Gastrocnemius medialis (tissue), 4 donors: ENCODE measurements at regions not wholly inside any gene's neighbourhood (a gene's known extent, or its start where the extent isn't known, plus 50 kb on each side); places are given as distances from the start of the nearest gene placed in this dataset.
A peak's percentile ranks its signal among the peaks of the same experiment; 100 is the strongest.

Source experiments
- ATAC-seq, 2 donors: fragments of 150-250 bp; one replicate each; pipeline ENCODE4 v1.9.1; 2016
- DNase-seq, 2 donors: peaks; one replicate each; pipeline ENCODE4 v3.0.0-alpha.2; 2019
- H3K27ac ChIP-seq, 4 donors: fragments of 200-600 bp; sonication (generic); 1 replicate in 1 of 4; 2 replicates in 3 of 4; pipeline ENCODE4 v1.5.1; 2016 to 2018; ENCODE audit warnings: mild to moderate bottlenecking in 2 of 4, moderate library complexity in 1 of 4
- H3K27me3 ChIP-seq, 3 donors: fragments of 200-600 bp; sonication (generic) in 2 of 3; 1 replicate in 1 of 3; 2 replicates in 2 of 3; pipeline versions ENCODE4 v1.5.1 to v1.6.0; 2016 to 2019; ENCODE audit warnings: mild to moderate bottlenecking in 1 of 3, moderate library complexity in 1 of 3
- H3K36me3 ChIP-seq, 2 donors: fragments of 200-600 bp; sonication (generic) in 1 of 2; one replicate each; pipeline ENCODE4 v1.5.1; 2017 to 2018
- H3K4me1 ChIP-seq, 2 donors: fragments of 200-600 bp; sonication (generic) in 1 of 2; one replicate each; pipeline ENCODE4 v1.5.1; 2016 to 2017; ENCODE audit warnings: mild to moderate bottlenecking in 2 of 2
- H3K4me3 ChIP-seq, 4 donors: fragments of 200-600 bp; sonication (generic) in 3 of 4; 1 replicate in 1 of 4; 2 replicates in 3 of 4; pipeline ENCODE4 v1.5.1; 2016 to 2019; ENCODE audit warnings: mild to moderate bottlenecking in 2 of 4
- H3K9me3 ChIP-seq, 3 donors: fragments of 200-600 bp; sonication (generic) in 2 of 3; 1 replicate in 1 of 3; 2 replicates in 2 of 3; pipeline ENCODE4 v1.5.1; 2016 to 2019
- CTCF ChIP-seq, 5 experiments: fragments of 450-650 bp in 3 of 5; fragments of 200-600 bp in 2 of 5; sonication (generic) in 2 of 5; IDR thresholded peaks in 4 of 5; conservative IDR thresholded peaks in 1 of 5; 1 replicate in 4 of 5; 2 replicates in 1 of 5; pipeline ENCODE4 v1.5.1; 2016 to 2019; ENCODE audit warnings: antibody characterized with exemption in 5 of 5, mild to moderate bottlenecking in 3 of 5, moderate library complexity in 3 of 5
- POLR2A ChIP-seq, 2 donors: fragments of 450-650 bp; IDR thresholded peaks; one replicate each; pipeline ENCODE4 v1.6.1; 2017; ENCODE audit warnings: antibody characterized with exemption in 2 of 2, mild to moderate bottlenecking in 2 of 2, moderate library complexity in 2 of 2
- in situ Hi-C, 4 donors: fragments of 200-750 bp; cut with MboI; loops; one replicate each; pipeline versions ENCODE4 v1.15.0 to v1.8.0; 2017; ENCODE audit warnings: low sequenced_read_pairs in 4 of 4
- intact Hi-C: fragments of 100-400 bp; cut with DNase I; formaldehyde crosslinking; loops from one replicate; pipeline ENCODE4 v1.15.1; 2023; ENCODE audit warnings: low total_unique reads

GRCh38 chr2:239583879-239584859 is 183.3 kb upstream of the HDAC4 start:
- no peaks in the 10 kb centered on the region for H3K4me1 ChIP-seq
- H3K36me3 ChIP-seq: no peaks in the 10 kb centered on the region
- no peaks in the 10 kb centered on the region for H3K9me3 ChIP-seq
- in situ Hi-C loops: no loop called here
- no peak for TF ChIP-seq CTCF (IDR thresholded peaks at IDR 0.05 in 4 of 5, conservative IDR thresholded peaks at IDR 0.05 in 1 of 5)
- TF ChIP-seq POLR2A (IDR thresholded peaks at IDR 0.05): no peak
- H3K27ac ChIP-seq: no peak overlapping the region
- ATAC-seq: no peak
- no peaks in the 10 kb centered on the region for H3K27me3 ChIP-seq
- peak in 1 of 2 donors; percentile 10 for DNase-seq
- intact Hi-C loops: no loop called here
- H3K4me3 ChIP-seq: no peak overlapping the region

GRCh38 chr2:239583171-239583878 is 182.5 kb upstream of the HDAC4 start:
- peak in 1 of 2 donors; percentile 1 for DNase-seq

GRCh38 chr2:239582476-239582875 is 181.7 kb upstream of the HDAC4 start:
- H3K27ac ChIP-seq: no peak overlapping the region
- in situ Hi-C loops: no loop called here
- ATAC-seq (no peak), DNase-seq (no peak)
- no peaks in the 10 kb centered on the region for H3K36me3 ChIP-seq
- no peaks in the 10 kb centered on the region for H3K4me1 ChIP-seq
- H3K9me3 ChIP-seq: no peaks in the 10 kb centered on the region
- H3K27me3 ChIP-seq: no peaks in the 10 kb centered on the region
- no peak overlapping the region for H3K4me3 ChIP-seq
- TF ChIP-seq POLR2A (IDR thresholded peaks at IDR 0.05) (no peak), CTCF (IDR thresholded peaks at IDR 0.05 in 4 of 5, conservative IDR thresholded peaks at IDR 0.05 in 1 of 5) (no peak)
- intact Hi-C loops: no loop called here

More at GRCh38 chr2:239583171-239583878, 182.5 kb upstream of the HDAC4 start:
- Histone ChIP-seq H3K27me3 (no peaks in the 10 kb centered on the region), H3K9me3 (no peaks in the 10 kb centered on the region), H3K27ac (no peak overlapping the region), H3K4me3 (no peak overlapping the region), H3K36me3 (no peaks in the 10 kb centered on the region), H3K4me1 (no peaks in the 10 kb centered on the region)
- in situ Hi-C loops (no loop called here), intact Hi-C loops (no loop called here)
- ATAC-seq: no peak
- no peak for TF ChIP-seq CTCF (IDR thresholded peaks at IDR 0.05 in 4 of 5, conservative IDR thresholded peaks at IDR 0.05 in 1 of 5)
- no peak for TF ChIP-seq POLR2A (IDR thresholded peaks at IDR 0.05)

- no peak overlapping the region for H3K27ac ChIP-seq
- ATAC-seq: no peak
- intact Hi-C loops (no loop called here), in situ Hi-C loops (no loop called here)
- H3K4me1 ChIP-seq: no peaks in the 10 kb centered on the region
- no peaks in the 10 kb centered on the region for H3K27me3 ChIP-seq
- TF ChIP-seq CTCF (IDR thresholded peaks at IDR 0.05 in 4 of 5, conservative IDR thresholded peaks at IDR 0.05 in 1 of 5) (no peak), POLR2A (IDR thresholded peaks at IDR 0.05) (no peak)
- no peaks in the 10 kb centered on the region for H3K36me3 ChIP-seq
- no peak overlapping the region for H3K4me3 ChIP-seq
- no peaks in the 10 kb centered on the region for H3K9me3 ChIP-seq
- DNase-seq: peak in 1 of 2 donors; percentile 5
These were observed 180.6 kb upstream of the HDAC4 start for GRCh38 chr2:239581352-239581901.
